IgD-negative memory B cell (primary cell): ENCODE measurements at regions not wholly inside any gene's neighbourhood (a gene's known extent, or its start where the extent isn't known, plus 50 kb on each side); places are given as distances from the start of the nearest gene placed in this dataset.
A peak's percentile ranks its signal among the peaks of the same experiment; 100 is the strongest.

Experiments
- H3K27ac Mint-ChIP-seq, 3 donors: one replicate each; pipeline ENCODE4 v1.8.0; 2020 to 2022; ENCODE audit warnings: mild to moderate bottlenecking in 3 of 3, mixed read lengths in 3 of 3, moderate library complexity in 1 of 3
- H3K27me3 Mint-ChIP-seq: one replicate; pipeline ENCODE4 v1.8.0; 2021; ENCODE audit warnings: mixed read lengths
- H3K36me3 Mint-ChIP-seq: one replicate; pipeline ENCODE4 v1.8.0; 2020; ENCODE audit warnings: mild to moderate bottlenecking, mixed read lengths
- H3K4me1 Mint-ChIP-seq, 3 donors: one replicate each; pipeline ENCODE4 v1.8.0; 2020 to 2022; ENCODE audit warnings: mixed read lengths in 3 of 3, mild to moderate bottlenecking in 1 of 3
- H3K4me3 Mint-ChIP-seq, 4 donors: one replicate each; pipeline ENCODE4 v1.8.0; 2020 to 2022; ENCODE audit warnings: mild to moderate bottlenecking in 4 of 4, mixed read lengths in 4 of 4, moderate library complexity in 3 of 4
- H3K9me3 Mint-ChIP-seq, 3 donors: one replicate each; pipeline ENCODE4 v1.8.0; 2020 to 2021; ENCODE audit warnings: mixed read lengths in 3 of 3, mild to moderate bottlenecking in 1 of 3

DNA sequence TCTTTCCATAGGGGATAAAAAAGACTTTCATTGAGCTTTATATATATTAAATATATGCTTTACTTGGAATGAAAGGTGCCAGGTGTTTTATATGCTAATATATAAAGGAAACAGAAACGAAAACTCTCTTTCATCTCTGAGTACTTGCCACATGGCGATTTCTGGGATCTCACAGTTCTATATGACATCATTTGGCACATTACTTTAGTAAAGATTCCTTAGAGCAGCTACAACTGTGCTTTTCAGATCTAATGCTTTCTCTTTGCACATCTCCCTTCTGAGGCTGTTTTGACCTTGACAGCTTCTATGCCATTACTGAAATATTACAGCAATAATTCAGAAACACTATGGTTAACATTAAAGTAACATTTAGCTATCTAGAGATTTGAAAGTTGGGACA, 1082.9 kb upstream of the CDH2 start:
- H3K27ac Mint-ChIP-seq = no peak overlapping the region
- H3K4me1 Mint-ChIP-seq = no peaks in the 10 kb centered on the region
- H3K36me3 Mint-ChIP-seq = no peaks in the 10 kb centered on the region
- H3K27me3 Mint-ChIP-seq = no peaks in the 10 kb centered on the region
- peaks cover 0 to 18% (median 2%) of the 10 kb centered on the region in 3 donors for H3K9me3 Mint-ChIP-seq
- H3K4me3 Mint-ChIP-seq = no peak overlapping the region

DNA sequence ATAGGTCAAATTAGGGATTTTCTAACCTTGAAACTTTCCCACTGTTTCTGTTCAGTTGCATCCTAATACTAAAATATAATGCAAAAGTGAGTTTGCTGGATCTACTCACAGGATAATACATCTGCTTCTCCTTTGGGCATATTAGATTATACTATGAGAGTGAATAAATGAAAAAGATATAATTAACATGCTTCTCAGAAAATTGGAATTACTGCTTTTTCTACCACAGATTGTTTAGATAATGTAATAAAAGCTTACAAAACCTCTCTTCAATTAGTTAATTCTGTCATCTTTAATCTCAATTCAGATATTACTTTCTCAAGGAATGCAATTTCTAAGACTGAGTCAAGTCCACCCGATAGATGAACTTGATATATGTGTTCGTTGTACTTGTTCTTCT, 1077.2 kb upstream of the CDH2 start:
- Mint-ChIP-seq H3K27me3 (no peaks in the 10 kb centered on the region), H3K4me3 (no peak overlapping the region), H3K4me1 (no peaks in the 10 kb centered on the region), H3K27ac (no peak overlapping the region), H3K36me3 (no peaks in the 10 kb centered on the region), H3K9me3 (peaks cover 0 to 5% (median 3%) of the 10 kb centered on the region in 3 donors)

DNA sequence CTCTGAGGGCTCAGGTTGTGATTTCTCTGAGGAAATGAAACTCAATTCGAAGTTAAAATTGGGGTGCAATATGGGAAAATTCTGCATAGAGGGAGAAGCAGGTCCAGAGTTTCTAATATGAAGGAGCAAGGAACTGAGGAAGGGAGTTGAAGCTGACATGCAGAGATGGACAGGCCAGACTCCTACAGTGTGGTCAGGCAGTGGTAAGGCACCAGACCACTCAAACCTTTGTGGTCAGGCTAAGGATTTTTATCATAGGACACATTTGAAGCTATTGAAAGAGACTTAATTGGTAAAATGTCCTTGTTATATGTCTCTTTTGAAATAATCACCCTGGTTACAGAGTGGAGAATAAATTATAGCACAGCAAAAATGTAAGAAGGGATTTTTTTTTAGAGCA, 1074.8 kb upstream of the CDH2 start:
- Mint-ChIP-seq H3K36me3 (no peaks in the 10 kb centered on the region), H3K4me3 (no peak overlapping the region), H3K4me1 (no peaks in the 10 kb centered on the region), H3K27me3 (no peaks in the 10 kb centered on the region), H3K9me3 (peaks cover 0 to 9% (median 5%) of the 10 kb centered on the region in 3 donors), H3K27ac (no peak overlapping the region)

DNA sequence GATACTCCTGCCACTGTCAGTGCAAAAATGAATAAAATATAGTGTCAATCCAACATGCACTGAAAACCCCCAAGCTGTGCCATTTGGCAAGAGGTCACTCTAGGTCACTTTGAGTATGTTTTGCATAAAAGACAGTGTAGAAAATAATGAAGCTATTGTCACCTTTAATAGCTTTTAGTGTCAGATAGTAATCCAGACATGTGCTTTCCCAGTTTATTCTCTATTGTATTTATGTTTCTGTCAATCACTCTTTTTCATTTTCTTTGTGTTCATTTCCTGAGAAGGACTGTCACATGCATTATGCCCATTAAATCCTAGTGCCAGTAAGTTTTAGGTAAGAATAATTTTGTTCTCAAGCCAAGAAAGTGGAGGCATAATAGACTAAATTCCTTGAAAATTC, 1073.9 kb upstream of the CDH2 start:
- Mint-ChIP-seq H3K9me3 (peaks cover 0 to 9% (median 5%) of the 10 kb centered on the region in 3 donors), H3K4me1 (no peaks in the 10 kb centered on the region), H3K4me3 (no peak overlapping the region), H3K27me3 (no peaks in the 10 kb centered on the region), H3K36me3 (no peaks in the 10 kb centered on the region), H3K27ac (no peak overlapping the region)

DNA sequence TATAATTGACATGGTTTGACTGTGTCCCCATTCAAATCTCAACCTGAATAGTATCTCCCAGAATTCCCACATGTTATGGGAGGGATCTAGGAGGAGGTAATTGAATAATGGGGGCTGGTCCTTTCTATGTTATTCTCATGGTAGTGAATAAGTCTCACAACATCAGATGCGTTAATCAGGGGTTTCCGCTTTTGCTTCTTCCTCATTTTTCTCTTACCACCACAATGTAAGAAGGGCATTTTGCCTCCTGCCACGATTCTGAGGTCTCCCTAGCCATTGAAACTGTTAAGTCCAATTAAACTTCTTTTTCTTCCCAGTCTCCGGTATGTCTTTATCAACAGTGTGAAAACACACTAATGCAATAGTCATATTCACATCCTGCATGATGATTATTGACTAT, 1073.3 kb upstream of the CDH2 start:
- no peak overlapping the region for H3K27ac Mint-ChIP-seq
- H3K4me3 Mint-ChIP-seq = no peak overlapping the region
- H3K4me1 Mint-ChIP-seq = no peaks in the 10 kb centered on the region
- H3K9me3 Mint-ChIP-seq = peaks cover 0 to 10% (median 5%) of the 10 kb centered on the region in 3 donors
- no peaks in the 10 kb centered on the region for H3K27me3 Mint-ChIP-seq
- H3K36me3 Mint-ChIP-seq = no peaks in the 10 kb centered on the region

DNA sequence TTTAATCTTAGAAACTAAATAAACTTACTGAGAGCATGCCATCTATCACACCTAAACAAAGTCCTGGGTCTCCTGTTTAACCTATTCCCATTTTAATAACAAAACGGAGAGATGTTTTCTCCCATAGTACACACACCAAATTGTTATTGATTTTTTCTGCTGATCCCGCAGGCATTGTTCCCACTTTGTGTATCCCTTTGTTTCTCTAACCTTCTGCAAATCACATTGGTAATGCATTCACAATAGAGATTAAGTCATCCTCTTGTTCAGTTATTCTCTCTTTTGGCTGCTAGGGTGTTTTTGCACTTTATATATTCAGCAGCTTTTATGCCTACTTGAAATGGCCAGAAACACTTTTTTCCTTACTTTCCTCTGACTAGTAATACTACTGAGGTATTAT, 1071.9 kb upstream of the CDH2 start:
- Mint-ChIP-seq H3K4me1 (no peaks in the 10 kb centered on the region), H3K4me3 (no peak overlapping the region), H3K27ac (no peak overlapping the region), H3K27me3 (no peaks in the 10 kb centered on the region), H3K9me3 (peaks cover 0 to 10% (median 5%) of the 10 kb centered on the region in 3 donors), H3K36me3 (no peaks in the 10 kb centered on the region)

DNA sequence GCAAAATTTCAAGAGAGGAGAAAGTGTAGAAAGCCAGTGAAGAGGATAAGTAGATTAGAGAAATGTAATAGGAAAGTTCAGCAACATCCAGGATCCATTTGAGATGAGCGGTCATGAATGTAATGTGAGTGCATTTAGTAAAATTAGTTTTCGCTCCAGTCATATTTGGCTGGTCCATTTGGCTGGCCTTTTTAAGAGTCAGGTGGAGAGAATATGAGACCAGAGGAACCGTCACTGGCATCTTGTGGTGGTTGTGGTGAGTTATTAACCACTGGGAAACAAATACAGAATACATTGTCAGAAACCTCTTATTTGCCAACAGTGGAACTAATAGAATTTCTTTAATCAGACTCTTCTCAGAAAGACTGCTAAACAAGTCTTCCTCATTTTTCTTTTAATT, 1064.3 kb upstream of the CDH2 start:
- Mint-ChIP-seq H3K27me3 (no peaks in the 10 kb centered on the region), H3K4me3 (no peak overlapping the region), H3K36me3 (no peaks in the 10 kb centered on the region), H3K9me3 (peaks cover 2 to 6% (median 4%) of the 10 kb centered on the region in 3 donors), H3K27ac (no peak overlapping the region), H3K4me1 (no peaks in the 10 kb centered on the region)

DNA sequence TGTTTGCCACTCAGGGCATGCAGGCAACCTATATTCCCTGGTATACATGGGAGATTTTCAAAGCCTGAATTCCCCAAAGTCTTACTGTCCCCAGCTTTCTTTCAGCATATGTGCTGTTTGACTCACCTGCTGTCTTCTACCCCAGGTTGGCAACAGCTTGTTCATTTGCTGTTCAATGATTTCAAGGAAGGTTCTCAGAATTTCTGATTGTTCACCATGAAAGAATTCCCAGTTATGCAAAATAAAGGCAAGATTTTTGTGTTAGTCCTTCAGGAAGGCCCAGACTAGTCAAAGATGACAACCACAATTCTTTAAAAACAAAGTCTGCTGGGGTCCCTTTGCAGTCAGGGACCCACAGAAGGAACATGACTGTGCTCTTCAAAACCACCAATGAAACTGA, 1057.8 kb upstream of the CDH2 start:
- Mint-ChIP-seq H3K9me3 (peaks cover 2 to 13% (median 12%) of the 10 kb centered on the region in 3 donors), H3K36me3 (no peaks in the 10 kb centered on the region), H3K4me1 (no peaks in the 10 kb centered on the region)

DNA sequence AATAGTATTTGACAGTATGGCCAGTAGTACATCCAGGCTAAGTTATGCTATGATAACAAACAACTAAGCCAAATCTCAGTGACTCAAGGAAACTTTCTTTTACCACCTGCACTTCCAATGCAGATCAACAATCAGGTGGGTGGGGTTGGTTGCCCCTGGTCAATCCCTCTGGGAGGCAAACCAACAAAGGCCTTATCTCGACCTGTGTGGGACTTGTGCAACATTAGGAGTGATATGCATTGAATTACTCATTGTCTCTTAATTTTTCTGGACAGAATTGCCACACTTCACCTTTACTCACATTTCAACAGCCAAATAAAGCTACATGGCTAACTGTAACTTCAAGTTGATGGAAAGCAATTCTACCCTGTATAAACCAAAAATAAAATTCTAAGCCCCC, 1049.3 kb upstream of the CDH2 start:
- Mint-ChIP-seq H3K9me3 (peaks cover 0 to 14% (median 8%) of the 10 kb centered on the region in 3 donors), H3K36me3 (peaks cover 2% of the 10 kb centered on the region), H3K4me3 (no peak overlapping the region), H3K27ac (no peak overlapping the region), H3K27me3 (no peaks in the 10 kb centered on the region), H3K4me1 (no peaks in the 10 kb centered on the region)

More for the DNA sequence above, 1057.8 kb upstream of the CDH2 start:
- Mint-ChIP-seq H3K4me3 (no peak overlapping the region), H3K27ac (no peak overlapping the region), H3K27me3 (no peaks in the 10 kb centered on the region)

DNA sequence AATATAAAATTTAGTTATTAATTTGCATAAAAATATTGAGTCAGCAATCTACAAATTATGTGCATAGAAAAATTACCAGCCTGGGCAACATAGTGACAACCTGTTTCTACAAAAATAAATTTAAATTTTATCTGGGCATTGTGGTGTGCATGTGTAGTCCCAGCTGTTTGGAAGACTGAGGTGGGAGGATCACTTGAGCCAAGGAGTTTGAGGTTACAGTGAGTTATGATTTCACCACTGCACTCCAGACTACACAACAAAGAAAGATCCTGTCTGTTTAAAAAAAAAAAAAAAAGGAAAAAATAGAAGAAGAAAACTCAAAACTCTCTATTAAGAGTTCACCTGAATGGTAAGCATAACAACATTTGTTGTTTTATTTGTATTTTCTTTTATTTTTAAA, 1048.4 kb upstream of the CDH2 start:
- no peaks in the 10 kb centered on the region for H3K27me3 Mint-ChIP-seq
- H3K27ac Mint-ChIP-seq = no peak overlapping the region
- peaks cover 2% of the 10 kb centered on the region for H3K36me3 Mint-ChIP-seq
- H3K9me3 Mint-ChIP-seq = peaks cover 0 to 9% (median 6%) of the 10 kb centered on the region in 3 donors
- no peak overlapping the region for H3K4me3 Mint-ChIP-seq
- no peaks in the 10 kb centered on the region for H3K4me1 Mint-ChIP-seq

DNA sequence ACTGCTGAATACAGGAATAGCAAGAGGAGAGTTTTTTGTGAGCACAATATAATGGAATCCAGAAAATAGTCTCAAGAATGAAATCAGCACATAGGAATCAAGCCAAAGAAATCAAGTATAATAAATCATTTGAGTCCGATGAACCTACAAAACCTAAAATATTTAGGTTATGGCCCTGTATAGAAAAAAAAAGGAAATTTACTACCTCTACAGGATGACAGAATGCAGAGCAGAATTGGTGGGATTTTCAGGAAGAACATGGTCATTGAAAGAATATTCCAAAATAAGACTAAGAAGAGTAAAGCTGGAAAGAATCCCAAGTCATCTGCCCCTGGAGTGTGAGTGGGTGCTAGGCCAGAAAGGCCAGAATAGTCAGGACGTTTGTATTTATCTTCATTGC, 1041.2 kb upstream of the CDH2 start:
- Mint-ChIP-seq H3K9me3 (peaks cover 0 to 13% (median 0%) of the 10 kb centered on the region in 3 donors), H3K4me1 (no peaks in the 10 kb centered on the region), H3K36me3 (no peaks in the 10 kb centered on the region), H3K4me3 (no peak overlapping the region), H3K27ac (no peak overlapping the region), H3K27me3 (no peaks in the 10 kb centered on the region)

DNA sequence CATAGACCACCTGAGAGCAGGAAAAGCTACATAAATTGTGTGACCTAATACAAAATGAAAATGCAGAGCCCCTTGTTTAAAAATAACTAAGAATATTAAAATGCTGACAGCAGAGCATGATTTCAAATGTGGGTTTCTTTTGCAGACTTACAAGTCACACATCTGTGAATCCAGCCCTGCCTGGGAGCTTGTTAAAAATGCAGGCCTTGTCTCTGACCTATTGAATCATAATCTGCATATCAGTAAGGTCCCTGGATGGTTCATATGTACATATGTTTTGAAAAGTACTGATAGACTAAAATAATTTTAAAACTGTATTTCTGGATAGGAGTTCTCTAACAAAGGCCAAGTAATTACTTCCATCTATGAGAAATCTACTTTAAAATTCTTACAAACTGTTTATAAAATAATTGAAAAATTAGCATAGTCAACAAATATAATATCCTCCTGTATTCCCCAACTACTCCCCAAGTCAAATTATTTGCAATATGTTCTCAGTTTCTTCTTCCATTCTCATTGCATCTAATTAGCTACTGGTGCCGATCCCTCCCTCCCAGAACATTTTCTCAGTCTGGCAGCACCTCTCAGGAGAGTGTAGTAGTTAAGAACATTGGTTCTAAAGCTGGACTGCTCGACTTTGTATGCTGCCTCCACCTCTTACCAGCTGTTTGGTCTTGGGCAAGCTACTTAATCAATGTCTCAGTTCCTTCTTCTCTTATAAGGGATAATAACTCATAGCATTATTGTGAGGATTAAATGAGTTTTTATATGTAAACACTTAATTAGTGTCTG, 1040.4 kb upstream of the CDH2 start:
- H3K4me1 Mint-ChIP-seq = no peaks in the 10 kb centered on the region
- H3K9me3 Mint-ChIP-seq = peaks cover 0 to 11% (median 0%) of the 10 kb centered on the region in 3 donors
- H3K4me3 Mint-ChIP-seq = no peak overlapping the region
- no peak overlapping the region for H3K27ac Mint-ChIP-seq
- no peaks in the 10 kb centered on the region for H3K36me3 Mint-ChIP-seq
- H3K27me3 Mint-ChIP-seq = no peaks in the 10 kb centered on the region

DNA sequence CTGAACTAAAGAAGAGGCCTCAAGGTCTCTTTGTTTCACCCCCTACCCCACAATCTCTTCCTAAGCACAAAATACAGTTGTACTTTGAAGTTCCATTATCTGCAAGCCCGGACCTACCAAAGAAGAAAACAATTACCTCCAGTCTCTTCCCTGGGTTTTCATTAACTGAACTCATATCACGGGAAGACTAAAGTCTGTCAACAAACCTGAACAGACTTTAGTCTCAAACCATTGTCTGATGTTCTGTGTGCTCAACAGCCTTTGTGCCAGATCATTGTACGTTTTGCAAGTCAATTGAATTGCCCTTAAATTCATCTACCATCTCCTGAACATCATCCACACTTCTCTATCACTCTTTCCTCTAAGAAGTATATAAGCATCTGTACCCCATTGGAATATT, 1021.9 kb upstream of the CDH2 start:
- H3K4me3 Mint-ChIP-seq = no peak overlapping the region
- peaks cover 0 to 28% (median 2%) of the 10 kb centered on the region in 3 donors for H3K9me3 Mint-ChIP-seq
- H3K27me3 Mint-ChIP-seq = no peaks in the 10 kb centered on the region
- no peaks in the 10 kb centered on the region for H3K36me3 Mint-ChIP-seq
- H3K27ac Mint-ChIP-seq = no peak overlapping the region
- no peaks in the 10 kb centered on the region for H3K4me1 Mint-ChIP-seq

DNA sequence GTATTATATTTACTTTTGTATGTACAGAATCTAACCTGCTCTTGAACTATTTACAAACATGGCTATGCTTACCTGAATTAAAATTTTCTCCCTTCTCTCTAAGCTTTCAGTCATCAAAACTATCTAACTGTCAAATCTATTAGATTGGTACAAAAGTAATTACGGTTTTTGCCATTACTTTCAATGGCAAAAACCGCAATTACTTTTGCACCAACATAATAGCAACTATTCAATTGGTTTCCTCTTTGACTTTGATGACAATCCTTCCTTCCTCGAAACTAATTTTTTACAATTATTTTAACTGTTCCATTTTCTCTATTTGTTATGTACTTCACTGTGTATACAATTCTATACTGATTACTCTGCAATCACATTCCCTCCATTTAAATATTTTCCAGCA, 1019.4 kb upstream of the CDH2 start:
- Mint-ChIP-seq H3K9me3 (peaks cover 0 to 23% (median 2%) of the 10 kb centered on the region in 3 donors), H3K36me3 (no peaks in the 10 kb centered on the region), H3K4me3 (no peak overlapping the region), H3K27me3 (no peaks in the 10 kb centered on the region), H3K4me1 (no peaks in the 10 kb centered on the region), H3K27ac (peak overlapping the region in 1 of 3 donors; percentile 26)

DNA sequence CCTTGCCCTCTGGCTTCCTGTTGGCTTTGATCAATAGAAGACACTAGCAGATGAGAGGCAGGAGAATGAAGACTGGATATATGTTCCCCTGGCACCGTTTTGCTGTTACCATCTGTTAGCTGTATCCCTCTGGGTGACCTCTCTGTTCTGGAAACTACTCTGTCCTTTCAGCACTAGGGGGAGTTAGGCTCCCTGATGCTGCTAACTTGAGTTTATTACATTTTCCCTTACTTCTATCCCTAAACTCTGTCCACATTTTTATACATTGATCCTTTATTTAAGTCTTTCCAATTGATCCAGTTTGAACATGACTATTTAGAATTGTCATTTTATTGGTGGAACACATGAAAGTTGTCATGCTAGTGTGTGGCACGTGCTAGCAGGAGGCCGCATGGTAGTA, 1014.3 kb upstream of the CDH2 start:
- Mint-ChIP-seq H3K36me3 (no peaks in the 10 kb centered on the region), H3K27ac (no peak overlapping the region), H3K9me3 (peaks cover 2 to 11% (median 4%) of the 10 kb centered on the region in 3 donors), H3K4me1 (no peaks in the 10 kb centered on the region), H3K27me3 (no peaks in the 10 kb centered on the region), H3K4me3 (no peak overlapping the region)

DNA sequence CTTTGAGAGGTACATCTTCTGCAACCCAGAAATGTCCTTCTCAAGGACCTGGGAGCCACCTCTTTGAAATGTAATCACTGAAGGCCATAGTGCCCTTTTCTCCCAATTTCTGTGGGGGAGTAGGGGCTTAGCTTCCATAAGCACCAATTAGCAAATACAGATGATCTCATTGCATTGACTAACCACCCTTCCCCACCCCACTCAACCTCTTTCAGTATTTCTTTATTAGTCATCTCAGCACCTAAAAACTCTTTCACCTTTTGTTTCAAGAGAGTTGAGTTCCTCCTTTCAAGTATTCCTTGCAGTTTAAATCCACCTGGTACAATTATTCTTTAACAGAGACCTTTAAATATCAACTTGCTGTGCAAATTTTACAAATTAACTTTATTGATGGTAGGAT, 1011.8 kb upstream of the CDH2 start:
- no peak overlapping the region for H3K27ac Mint-ChIP-seq
- no peaks in the 10 kb centered on the region for H3K36me3 Mint-ChIP-seq
- no peak overlapping the region for H3K4me3 Mint-ChIP-seq
- H3K4me1 Mint-ChIP-seq = no peaks in the 10 kb centered on the region
- H3K9me3 Mint-ChIP-seq = peaks cover 0 to 6% (median 5%) of the 10 kb centered on the region in 3 donors
- H3K27me3 Mint-ChIP-seq = no peaks in the 10 kb centered on the region
